DOHH2 (cell line): ENCODE measurements at regions not wholly inside any gene's neighbourhood (a gene's known extent, or its start where the extent isn't known, plus 50 kb on each side); places are given as distances from the start of the nearest gene placed in this dataset.

Experiments used
- EZH2phosphoT487 ChIP-seq: fragments of 200-600 bp; sonication (generic); IDR thresholded peaks from 2 replicates; pipeline ENCODE4 v1.6.1; 2017; ENCODE audit warnings: borderline replicate concordance, mild to moderate bottlenecking, antibody characterized with exemption, low read length, moderate library complexity, mixed read lengths
- TF ChIP-seq, protein P1 (sequence below): fragments of 200-600 bp; sonication (generic); IDR thresholded peaks from one replicate; pipeline ENCODE4 v1.5.1; 2014; ENCODE audit warnings: antibody characterized with exemption, mild to moderate bottlenecking, low read depth, low read length; ENCODE audit not compliant: poor library complexity, severe bottlenecking

DNA sequence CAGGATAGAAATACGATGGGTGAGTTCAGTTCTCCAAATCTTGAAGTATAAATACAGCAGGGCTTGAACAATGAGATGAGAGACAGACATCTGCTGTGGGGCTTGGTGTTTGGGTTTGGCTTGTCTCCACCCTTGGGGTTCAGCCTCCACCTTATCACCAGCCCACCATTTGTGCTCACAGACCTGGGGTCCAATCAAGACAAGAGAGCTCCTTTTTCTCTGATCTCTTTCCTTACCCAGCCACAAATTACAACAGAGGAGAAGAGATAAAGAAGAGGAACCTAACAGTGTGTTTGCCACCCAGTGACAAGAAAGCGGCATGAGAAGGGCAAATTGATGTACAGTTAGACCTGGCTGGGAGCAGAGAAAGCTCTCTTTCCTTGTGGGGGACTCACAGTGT lies 204.5 kb upstream of the CXCR4 start:
- TF ChIP-seq, protein P1, sequence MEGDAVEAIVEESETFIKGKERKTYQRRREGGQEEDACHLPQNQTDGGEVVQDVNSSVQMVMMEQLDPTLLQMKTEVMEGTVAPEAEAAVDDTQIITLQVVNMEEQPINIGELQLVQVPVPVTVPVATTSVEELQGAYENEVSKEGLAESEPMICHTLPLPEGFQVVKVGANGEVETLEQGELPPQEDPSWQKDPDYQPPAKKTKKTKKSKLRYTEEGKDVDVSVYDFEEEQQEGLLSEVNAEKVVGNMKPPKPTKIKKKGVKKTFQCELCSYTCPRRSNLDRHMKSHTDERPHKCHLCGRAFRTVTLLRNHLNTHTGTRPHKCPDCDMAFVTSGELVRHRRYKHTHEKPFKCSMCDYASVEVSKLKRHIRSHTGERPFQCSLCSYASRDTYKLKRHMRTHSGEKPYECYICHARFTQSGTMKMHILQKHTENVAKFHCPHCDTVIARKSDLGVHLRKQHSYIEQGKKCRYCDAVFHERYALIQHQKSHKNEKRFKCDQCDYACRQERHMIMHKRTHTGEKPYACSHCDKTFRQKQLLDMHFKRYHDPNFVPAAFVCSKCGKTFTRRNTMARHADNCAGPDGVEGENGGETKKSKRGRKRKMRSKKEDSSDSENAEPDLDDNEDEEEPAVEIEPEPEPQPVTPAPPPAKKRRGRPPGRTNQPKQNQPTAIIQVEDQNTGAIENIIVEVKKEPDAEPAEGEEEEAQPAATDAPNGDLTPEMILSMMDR, result no peak
- no peak for TF ChIP-seq EZH2phosphoT487
